NCI-H2227 treated with DMSO at 0.1 percent for 48 hours (cell line): ENCODE measurements at regions not wholly inside any gene's neighbourhood (a gene's known extent, or its start where the extent isn't known, plus 50 kb on each side); places are given as distances from the start of the nearest gene placed in this dataset.

Experiments
- DNase-seq: peaks from one replicate; lab custom pipeline; 2025; lab: John Stamatoyannopoulos, UW

DNA sequence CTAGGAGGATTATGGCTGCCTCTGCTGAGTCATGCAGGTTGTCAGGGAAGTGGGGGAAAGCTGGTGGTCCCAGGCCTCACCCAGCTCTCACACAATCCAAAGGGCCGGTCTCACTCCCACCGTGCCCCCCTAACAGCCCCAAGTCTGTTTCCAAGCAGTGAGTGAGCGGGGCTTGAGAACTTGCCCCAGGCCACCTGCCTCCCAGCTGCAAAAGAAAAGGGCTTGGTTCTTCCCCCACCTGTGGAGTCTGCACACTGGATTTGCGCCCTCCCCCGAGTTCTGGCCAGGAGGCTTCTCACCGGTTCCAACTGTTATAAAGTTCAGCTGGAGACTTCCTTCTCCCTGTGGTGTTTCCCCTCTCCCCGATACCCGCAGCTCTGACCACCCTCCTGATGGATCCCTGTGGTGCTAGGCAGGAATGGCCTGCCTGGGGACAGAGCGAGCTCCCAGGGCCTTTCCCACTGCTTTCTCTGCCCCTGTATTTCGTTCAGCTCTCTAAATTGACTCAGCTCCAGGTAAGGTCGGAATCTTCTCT, 222.3 kb downstream of the BARHL2 start:
- no peak for DNase-seq

GRCh38 chr1:90488451-90488850, 228.7 kb downstream of the BARHL2 start:
- DNase-seq: no peak

DNA sequence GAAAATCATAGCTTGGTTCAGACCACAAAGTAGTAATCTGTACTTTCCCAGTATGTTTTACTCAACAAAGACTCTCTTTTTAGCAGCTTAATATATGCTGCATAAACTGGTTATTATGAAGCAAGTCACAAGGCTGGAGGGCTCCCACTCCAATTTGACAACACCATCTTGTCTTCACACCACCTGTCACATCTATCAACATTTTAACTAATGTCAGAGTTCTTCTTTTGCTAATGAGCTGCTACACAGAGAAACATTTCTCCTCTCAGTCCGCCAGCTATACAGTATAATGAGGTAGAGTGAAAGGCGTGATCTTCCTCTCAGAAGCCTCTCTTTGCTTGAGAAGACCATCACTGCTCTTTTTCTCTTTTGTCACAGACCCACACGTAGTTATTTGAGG, 230.1 kb downstream of the BARHL2 start:
- DNase-seq: peak; percentile 31

- no peak for DNase-seq
Observed at GRCh38 chr1:90486134-90486824, 230.8 kb downstream of the BARHL2 start.

DNA sequence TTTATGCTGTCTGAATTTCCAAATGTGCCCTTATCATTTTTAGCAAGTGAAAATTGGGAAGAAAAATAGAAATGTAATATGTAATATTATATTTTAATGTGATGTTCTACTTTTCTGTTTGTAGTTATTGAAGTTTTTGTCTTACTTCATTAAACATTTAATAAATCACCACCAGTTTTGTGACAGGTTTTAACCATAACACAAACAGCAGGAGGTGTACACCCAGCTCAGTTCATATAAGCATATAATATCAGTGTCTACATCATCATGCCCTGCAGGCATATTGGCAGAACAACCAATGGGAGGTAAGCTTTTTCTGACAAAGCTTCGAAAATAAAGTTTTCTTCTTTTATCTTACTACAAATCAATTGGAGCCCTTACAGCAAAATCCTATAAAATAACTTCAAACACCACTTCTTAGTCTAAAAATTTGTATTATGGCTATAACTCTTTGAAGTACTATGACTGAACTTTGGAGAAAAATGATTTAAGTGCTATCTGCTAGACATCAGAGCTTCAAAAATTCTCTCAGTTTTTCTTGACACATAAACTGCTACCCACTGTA, 236.7 kb downstream of the BARHL2 start:
- no peak for DNase-seq

- DNase-seq: no peak
Observed at GRCh38 chr1:90476994-90477393, 240.1 kb downstream of the BARHL2 start.

- DNase-seq: no peak
Observed at GRCh38 chr1:90476411-90476810, 240.7 kb downstream of the BARHL2 start.

DNA sequence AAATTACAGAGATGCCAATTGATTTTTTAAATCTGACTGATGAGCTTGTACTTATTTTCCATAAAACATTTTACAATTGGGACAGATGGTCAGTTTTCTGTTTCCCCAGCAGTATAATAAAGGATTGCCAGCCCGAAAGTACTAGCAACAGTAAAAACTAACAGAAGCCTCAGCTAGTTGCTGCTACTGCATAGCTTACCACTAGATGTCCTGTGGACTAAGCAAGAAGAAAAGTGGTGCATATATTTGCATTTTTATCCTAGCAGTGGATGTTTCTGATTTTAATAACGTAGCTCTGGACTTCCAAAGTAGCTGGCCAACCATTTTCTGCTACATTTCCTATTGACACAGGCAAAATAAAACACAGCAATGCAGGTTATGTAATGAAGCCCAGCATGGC, 241.5 kb downstream of the BARHL2 start:
- no peak for DNase-seq

DNA sequence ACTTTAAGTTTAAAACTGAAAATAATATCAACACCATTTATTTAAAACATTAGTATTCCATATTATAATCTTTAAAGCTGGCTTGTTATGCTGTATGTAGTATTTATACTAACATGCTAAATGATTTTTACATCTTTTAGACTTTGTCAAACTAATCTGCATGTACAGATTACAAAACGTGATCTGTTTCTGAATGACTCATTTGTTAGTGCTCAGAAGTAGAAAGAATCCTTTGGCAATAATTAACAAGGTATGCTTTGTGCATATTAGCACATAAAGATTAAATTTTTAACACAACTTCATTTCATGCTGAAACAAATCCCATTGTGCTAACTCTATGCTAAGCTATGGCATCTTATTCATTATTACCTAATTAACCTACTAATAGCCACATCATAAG, 242.4 kb downstream of the BARHL2 start:
- no peak for DNase-seq

DNA sequence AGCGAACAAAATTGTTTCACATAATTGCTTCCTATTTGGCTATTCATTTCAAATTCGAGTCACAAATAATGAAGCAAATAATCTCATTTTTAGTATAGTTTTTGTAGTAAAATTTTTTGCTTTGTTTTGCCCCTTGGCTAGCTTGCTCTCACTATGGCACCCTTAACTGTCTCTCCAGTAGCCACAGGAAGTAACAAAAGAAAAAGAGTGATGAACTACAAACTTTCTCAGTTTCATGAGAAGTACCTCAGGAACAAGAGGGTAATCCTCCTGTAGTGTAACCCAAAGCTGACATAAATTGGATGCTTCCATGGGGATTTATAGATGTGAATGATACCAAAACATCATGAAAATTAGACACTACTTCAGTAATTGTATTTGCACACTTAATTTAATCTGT, 242.9 kb downstream of the BARHL2 start:
- no peak for DNase-seq

DNA sequence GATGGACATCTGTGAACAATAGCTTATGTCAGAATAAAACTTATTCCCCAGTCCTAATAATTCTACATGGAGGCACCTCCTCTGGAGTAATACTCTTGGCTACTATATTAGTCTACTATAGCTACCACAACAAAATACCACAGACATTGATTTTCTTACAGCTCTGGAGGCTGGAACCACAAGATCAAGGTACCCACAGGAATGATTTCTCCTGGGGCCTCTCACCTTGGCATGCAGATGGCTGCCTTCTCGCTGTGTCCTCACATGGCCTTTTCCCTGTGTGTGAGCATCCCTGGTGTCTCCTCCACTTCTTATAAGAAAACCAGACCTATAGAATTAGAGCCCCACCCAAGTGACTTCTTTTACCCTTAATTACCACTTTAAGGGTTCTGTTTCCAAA, 244.3 kb downstream of the BARHL2 start:
- DNase-seq: no peak

GRCh38 chr1:90459570-90459969, 257.5 kb downstream of the BARHL2 start:
- no peak for DNase-seq

- DNase-seq: no peak
Observed at GRCh38 chr1:90457985-90458384, 259.1 kb downstream of the BARHL2 start.

DNA sequence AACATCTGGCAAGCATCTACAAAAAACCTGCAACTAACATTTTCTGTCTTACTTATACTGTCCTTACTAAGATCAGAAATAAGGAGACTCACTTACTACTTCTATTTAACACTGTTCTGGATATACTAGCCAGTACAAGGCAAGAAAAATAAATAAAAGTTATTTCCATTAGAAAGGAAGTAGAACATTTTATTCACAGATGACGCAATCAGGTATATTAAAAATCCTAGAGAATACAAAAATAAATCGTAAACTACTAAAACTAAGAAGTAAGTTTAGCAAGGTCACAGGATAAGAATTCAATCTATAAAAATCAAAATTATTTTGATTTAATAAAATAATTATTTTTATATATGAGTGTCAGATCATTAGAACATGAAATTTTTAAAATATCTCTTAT, 264.6 kb downstream of the BARHL2 start:
- DNase-seq: no peak

DNA sequence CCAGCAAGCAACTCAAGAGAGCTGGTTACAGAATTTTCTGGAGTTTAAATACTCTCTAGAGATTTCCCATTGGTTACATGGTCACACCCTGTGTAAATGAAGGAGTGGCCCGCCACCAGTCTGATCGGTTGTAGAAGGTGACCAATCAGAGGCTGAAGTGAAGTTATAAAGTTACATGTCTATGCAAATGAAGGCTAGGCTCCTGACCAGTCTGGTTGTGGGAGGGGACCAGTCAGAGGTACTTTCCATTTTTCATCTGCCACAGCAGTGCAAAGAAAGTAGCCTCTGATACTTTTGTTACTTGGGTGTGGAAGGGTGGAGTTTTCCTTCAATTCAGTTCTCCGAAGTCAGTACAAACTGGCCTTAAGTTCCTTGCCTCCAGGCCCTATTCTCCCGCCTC, 273.7 kb downstream of the BARHL2 start:
- no peak for DNase-seq

DNA sequence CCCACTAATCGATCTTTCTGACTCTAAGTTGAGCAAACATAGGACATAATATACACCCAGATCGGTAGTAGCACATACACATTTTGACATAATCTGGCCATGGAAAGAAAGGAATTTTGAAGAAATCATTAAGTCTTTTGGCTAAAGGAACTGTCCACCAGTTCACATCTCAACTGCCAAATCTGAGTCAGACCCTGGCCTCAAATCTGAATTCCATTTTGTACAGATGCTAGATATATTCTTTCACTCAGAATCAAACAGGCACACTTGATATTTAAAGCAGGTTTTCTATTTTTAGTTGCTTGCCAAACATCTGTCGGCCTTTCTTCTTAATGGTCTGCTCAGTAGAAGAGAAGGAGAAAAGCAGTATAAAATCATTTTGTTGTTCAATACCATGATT, 281.8 kb downstream of the BARHL2 start:
- no peak for DNase-seq

DNA sequence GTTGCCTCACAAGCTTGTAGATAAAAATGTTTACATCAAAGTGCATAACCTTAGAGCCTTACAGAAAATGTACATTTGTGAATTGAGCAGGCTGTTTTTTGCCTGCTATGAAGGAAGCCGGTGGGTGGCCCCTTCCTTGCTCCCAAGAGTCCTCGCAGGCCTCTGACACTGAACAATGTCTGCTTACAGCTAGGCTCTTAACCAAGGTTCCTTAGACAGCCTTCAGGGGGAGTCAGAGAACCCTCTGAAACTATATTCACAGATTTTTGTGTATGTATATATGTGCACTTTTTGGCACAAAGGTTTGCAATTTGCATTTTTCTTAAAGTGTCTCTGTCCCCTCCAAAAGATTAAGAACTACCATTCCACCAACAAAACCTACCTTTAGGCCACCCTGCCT, 282.6 kb downstream of the BARHL2 start:
- DNase-seq: no peak

GRCh38 chr1:90417126-90417525, 300.0 kb downstream of the BARHL2 start:
- no peak for DNase-seq

GRCh38 chr1:90414201-90414600, 302.9 kb downstream of the BARHL2 start:
- no peak for DNase-seq

- DNase-seq: no peak
Observed at GRCh38 chr1:90413519-90413918, 303.6 kb downstream of the BARHL2 start.

GRCh38 chr1:90412563-90412962, 304.5 kb downstream of the BARHL2 start:
- DNase-seq: no peak

DNA sequence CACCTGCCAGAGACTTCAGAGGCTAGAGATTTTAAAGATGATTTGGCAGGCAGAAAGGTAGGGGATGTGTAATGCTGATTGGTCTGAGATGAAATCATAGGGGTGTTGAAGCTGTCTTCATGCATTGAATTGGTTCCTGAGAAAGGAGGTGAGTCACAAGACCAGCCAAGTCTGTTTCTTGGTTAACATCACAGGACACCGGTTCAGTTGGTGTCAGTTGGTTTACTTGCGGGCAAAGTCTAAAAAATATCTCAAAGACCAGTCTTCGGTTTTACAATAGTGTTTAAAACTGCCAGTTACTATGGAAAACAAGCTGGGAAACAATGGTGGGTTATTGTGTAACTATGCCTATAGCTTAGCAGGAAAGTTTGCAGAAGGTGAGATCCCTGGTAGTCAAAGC, 305.9 kb downstream of the BARHL2 start:
- no peak for DNase-seq

GRCh38 chr1:90407737-90408136, 309.4 kb downstream of the BARHL2 start:
- DNase-seq: no peak

GRCh38 chr1:90405726-90406125, 311.4 kb downstream of the BARHL2 start:
- no peak for DNase-seq
